COLO829 (cell line): ENCODE measurements at regions not wholly inside any gene's neighbourhood (a gene's known extent, or its start where the extent isn't known, plus 50 kb on each side); places are given as distances from the start of the nearest gene placed in this dataset.
"Not testable (repeated sequence)": the region's sequence is repeated elsewhere in the genome, so short reads cannot be mapped to it uniquely, and the experiment has no call there.

ENCODE experiments used
- DNase-seq: peaks from one replicate; pipeline ENCODE4 v3.0.0; 2012; ENCODE audit warnings: low spot score

DNA sequence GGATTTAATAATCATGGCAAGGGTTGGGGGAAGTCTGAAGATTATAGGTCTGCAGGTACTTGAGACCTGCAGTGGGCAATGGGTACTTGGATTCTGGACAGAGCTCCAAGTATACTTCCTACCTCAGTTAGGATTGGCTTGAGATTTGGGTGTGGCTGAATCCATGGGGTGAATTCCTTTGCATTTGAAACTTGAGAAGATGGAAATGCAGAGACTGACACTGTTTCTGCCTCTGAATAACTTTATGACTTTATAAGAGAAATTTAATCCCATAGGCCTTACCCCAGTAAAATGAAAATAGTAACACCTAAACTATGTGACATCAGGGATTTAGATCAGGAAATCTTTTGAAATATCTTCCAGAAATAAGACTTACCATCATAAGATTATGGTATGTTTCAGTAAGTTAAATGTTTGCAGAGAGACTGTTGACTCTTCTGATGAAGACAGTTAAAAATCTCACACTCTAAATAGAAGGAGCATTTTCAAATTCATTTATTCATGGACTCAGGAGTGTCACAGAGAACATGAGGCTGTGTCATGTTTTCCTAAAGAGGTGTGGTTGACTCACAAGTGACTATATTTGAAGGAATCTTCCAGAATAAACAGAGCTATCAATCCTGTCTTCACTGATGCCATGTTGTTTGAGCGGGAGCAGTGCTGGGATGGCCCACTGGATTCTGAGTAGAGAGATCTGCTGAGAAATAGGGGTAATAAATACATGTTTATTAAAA lies 513.5 kb upstream of the NR3C2 start:
- no peak for DNase-seq

DNA sequence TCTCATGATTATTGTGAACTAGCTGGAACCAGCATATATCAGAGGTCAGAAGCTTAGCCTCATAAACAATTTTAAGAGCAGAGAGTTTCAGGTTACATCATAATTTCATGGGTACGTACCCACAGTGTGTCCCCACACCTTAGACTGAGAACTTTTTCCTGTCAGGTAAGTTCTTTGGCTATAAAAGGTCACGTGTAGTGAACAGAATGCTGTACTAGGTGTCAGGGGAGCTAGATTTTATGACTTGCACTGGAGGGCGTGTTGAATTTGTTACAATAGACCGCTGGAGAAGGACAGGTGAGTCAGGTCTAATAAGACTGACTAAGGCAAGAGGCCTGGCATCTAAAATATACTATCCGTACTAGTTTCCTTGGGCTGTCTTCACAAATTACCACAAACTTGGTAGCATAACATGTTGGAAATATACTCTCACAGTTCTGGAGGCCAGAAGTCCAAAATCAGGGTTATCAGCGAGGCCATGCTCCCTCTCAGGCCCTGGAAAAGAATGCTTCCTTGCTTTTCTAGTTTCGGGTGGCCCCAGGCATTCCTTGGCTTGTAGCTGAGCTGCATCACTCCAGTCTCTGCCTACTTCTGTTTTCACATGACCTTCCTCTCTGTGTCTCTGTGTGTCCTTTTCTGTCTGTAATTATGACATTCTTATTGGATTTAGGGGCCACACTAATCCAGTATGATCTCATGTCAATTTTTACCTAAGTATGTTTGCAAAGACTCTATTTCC lies 512.0 kb upstream of the NR3C2 start:
- DNase-seq: no peak

DNA sequence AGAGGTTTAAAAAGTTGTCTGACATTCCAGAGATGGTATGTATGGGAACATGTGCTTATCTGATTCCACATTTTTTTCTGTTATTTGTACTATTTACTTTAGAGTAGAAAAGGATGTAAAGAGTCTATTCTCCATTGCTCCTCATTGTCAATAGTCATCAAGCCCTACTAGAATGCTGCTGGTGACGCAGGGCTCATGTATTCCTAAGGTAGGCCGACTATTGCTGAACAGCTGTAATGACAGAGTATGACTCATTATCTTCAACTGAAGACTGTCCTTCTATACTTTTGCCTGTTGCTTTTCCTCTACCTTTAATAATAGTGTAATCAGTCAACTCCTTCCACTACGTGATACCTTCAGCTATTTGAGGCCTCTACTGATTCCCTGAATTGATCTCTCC lies 509.1 kb upstream of the NR3C2 start:
- no peak for DNase-seq

DNA sequence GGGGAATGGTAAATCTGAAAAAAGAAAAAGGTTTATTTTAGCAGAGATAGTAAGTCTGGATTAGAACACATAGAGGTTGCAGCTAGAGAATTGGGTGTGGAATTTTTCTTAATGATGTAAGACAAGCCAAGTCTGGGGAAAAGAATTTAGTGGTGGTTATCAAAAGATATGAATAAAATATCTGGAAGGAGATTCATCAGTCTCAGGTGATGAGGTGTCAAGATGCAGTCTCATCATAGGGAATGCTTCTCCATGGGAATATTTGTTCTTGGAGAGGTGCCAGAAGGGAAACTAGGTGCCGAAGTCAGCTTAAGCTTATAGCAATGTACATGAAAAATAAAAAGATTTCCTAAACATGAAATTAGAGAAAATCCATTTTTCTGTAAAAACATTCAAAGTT lies 504.1 kb upstream of the NR3C2 start:
- no peak for DNase-seq

DNA sequence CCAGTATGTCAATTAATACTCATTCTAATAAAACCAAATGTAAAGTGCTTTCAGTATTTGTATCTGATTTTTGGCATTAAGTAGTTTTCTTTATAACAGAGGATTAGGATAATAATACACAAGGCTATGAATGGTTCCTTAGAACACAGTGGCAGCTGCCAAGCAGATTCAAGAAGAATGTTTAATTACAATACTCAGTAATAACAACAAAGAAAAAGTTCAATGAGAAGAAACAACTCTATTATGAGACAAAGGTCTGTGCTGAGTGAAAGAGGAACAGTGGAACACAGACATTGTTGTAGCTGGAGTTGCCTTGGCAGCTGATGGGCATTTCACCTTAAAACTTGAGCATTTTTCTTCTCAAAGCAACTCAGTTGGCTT lies 502.6 kb upstream of the NR3C2 start:
- DNase-seq: no peak

DNA sequence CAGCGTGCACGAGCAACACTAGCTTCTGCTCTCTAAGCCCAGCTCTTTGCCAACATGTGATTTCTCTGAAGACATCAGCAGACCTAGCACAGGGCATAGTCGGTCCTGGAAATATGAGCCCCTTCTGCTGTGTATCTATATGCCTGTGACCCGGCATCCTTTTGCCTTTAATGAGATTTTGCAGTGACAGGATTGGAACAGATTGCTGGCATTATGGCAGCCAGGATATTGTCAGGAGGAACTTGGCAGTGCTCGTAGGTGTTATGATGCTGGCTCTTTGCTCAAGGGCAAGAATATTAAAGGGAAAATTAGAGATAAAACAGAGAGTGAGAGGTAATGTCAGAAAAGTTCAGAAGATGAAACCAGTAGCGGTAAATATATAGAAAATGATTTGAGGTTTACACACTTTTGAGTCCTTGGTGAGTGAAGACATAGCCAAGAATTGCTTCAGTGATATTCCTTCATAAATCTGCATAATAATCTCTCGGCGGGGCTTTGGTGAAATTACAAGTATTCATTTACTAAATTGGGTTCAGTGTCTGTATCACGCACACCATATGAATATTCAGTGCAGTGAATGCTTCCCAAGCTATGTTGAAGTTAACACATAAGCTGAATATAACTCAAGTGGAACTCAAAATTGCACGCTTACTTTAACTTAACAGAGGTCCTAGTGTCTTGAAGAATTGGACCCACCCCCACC lies 502.1 kb upstream of the NR3C2 start:
- no peak for DNase-seq

DNA sequence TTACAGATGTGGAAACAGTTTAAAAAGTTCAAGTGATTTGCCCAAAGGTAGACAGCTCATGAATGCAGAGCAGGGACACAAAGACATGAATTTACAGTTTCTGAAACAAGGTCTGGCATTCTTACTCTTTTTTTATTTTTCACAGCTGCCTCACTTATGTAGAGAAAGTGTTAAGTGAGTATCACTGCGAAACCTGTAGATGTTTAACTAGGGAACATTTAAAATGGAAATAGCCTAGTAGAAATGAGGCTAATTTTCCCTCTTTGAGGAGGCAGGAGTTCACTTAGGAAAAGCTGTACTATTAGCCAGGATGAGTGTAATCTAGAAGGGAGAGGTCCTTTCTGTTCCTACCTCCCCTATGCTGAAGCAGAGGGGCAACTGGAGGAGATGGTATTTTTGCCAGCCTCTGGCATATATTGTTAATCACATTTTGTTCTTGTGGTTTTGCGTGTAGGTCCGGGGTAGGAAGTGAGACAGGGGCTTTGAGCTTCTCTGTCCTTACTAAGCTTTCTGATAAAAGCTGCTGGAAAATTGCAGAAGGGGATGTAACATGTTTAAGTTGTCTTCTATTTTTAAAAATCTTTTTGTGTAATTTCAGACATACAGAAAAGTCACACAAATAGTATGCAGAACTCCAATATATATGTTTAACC lies 492.8 kb upstream of the NR3C2 start:
- no peak for DNase-seq

DNA sequence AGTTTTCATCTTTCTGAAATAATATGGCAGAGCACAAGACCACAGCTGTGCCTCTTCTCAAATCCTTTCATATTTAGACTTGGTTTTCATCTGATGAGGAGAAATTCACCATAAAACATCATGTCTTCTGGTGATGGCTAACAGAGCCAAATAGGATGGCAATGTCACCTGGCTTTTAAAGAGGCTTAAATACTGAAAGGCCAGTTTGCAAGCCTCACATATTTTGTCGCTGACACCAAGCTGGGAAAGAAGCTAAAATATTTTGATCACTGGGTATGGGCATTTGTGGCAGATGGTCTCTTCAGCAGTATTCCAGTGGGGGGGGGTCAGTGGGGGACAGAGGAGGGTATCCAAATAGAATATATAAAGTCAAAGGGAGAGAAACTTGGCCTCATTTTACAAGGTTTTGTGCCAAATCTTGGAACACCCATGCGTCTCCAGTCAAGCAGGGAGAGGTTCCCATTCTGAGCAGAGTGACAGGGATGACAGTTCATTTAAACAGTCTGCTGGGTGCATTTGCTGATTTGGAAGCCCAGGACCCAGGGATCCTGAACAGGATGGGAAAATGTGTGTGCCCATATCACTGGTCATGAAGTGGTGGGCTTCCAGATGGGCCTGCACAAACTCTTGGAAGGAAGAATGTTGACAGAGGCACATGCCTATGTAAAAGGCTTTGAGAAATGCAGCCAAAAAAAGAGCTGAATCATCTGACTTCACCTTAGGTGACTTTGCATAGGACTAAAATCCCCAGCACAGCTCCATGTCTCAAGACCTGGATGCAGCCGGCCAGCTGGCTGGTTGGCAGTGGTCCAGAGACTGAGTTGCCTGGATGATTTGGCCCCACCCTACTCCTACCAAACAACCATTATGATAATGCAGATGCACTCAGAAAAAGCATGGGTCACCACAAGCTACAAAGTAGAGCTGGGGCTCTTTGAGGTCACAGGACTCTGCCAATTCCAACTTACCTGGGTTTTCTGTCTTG lies 484.4 kb upstream of the NR3C2 start:
- no peak for DNase-seq

DNA sequence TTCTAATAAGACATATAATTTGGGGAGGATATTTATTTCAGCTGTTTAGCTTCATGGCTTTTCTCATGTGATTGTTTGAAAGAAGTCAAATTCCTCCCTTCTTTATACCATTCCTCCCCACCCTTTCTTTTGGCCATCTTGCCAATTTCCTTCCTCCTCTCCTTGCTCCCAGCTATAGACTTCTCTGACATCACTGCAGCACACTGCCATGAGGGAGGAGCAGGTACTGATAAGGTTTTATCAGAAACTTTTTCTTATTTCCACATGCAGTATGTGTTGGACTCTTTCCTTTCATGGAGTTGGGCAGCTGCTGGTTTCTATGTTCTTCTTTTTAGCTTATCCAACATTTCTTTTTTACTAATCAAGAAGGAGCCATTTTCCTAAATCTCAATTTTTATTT lies 481.7 kb upstream of the NR3C2 start:
- no peak for DNase-seq

DNA sequence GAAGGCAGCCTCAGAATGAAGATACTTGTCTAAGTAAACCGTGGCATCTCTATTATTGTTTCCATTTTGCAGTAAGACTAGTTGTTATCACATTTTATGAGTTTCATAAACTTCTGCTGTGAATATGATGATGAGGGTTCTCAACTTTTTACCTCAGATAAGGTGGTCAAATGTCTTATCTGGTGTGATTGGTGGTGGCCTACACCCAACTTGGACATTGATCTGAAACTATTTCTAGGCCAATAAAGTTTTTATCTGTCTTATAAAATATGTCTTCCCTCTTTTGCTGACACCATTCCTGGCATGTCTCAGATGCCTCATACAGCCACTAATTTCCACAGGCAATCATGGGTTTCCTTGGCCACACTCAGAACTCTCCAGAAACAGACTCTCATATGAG lies 480.3 kb upstream of the NR3C2 start:
- no peak for DNase-seq

DNA sequence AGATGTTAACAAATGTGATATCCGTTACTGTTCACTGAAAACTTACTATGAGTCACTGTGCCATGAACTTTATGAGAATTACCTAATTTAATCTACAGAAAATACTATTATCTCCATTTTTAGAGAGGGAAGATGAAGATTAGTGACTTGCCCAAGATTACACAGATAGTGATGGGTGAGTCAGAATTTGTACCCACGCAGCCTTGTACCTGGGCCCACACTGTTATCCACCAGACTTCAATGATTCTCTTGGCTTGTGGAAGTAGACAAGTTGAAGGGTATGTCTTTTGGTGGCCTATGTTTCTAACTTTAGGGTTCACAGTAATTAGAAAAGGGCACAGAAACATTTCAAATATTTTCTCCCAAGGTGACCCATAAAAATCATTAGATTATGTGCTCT lies 472.5 kb upstream of the NR3C2 start:
- DNase-seq: no peak

DNA sequence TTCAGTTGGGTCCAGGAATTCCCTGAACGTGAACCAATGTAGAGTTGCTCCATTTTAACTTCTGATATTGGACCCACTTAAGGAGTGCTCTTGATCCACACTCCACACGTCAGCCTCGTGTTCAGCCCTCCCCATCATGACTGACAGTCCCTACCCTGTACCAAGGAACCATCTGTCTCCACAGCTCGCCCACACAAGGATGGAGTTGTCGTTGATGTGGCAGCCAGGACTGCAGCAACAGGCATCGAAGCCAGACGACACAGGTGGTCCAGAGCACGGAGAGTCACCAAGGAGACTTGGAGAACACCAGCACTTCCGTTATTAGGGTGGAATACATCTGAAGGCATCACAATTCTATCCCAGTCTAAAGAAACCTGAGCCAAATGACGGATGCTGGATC lies 472.1 kb upstream of the NR3C2 start:
- DNase-seq: no peak

DNA sequence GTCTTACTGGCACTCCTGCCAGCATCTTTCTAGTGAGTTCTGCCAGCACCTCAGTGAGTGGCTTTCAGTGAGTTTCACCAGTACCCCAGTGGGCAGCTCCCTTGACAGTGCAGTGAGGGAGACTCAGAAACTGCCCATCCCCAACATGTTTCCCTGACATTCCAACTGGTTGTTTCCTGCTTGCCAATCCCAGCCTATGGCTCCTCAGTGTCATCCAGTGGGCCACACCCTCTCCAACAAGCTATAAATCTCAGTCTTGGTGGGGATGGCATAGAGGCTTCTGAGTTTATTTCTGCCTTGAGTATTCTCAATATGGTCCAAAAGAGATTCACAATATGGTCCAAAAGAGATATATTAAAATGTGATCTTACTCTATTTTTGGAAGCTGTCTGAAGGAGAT lies 461.2 kb upstream of the NR3C2 start:
- DNase-seq: no peak

DNA sequence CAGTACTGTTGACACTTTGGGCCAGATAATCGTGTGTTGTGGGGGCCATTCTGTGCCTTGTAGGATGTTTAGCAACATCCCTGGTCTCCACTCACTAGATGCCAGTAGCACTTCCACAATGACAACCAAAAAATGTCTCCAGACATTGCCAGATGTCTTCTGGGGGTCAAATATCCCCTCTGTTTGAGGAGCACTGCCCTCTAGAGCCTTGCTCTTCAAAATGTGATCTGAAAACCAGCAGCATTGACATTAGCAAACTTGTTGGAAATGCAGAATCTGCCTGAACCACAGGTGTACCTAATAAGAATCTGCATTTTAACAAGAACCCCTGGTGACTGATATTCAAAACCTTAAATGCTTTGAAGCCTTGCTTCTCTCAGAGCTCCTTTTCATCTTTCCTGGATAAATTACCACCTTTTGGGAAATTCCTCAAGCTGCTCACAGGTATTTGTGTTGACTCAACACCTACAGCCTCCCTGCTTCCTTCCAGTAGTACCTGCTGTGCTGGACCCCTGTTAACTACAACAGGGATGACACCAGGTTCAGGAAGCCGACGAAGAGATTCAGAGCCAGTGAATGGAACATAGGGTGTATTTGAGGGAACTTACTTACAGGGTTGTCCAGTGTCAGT lies 459.0 kb upstream of the NR3C2 start:
- DNase-seq: no peak

DNA sequence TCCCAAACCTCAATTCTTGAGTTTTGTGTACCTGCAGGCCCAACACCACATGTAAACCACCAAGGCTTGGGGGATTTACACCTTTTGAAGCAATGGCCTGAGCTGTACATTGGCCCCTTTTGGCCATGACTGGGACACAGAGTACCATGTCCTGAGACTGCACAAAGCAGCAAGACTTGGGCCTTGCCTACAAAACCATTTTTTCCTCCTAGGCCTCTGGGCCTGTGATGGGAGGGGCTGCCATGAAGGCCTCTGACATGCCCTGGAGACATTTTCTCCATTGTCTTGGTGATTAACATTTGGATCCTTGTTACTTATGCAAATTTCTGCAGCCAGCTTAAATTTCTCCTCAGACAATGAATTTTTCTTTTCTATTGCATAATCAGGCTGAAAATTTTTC lies 455.9 kb upstream of the NR3C2 start:
- DNase-seq: not testable (repeated sequence)

DNA sequence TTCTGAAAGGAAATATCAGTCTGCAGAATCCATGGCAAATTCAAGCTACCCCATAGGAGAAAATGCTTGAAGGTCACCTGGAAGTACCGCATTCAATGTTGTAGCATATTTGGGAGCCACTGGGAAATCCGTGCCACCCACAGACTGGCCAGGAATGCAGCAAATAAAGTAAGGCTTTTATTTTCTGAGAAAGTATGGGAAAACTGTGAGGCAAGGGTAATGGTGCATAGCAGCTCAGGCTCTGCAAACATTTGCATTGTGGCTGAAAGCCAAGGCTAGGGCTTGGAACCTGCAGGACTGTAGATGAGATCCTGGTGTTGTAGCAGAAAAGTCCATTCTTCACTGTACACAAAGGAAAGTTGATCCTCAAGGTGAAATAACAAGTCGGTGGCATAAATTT lies 450.9 kb upstream of the NR3C2 start:
- no peak for DNase-seq

DNA sequence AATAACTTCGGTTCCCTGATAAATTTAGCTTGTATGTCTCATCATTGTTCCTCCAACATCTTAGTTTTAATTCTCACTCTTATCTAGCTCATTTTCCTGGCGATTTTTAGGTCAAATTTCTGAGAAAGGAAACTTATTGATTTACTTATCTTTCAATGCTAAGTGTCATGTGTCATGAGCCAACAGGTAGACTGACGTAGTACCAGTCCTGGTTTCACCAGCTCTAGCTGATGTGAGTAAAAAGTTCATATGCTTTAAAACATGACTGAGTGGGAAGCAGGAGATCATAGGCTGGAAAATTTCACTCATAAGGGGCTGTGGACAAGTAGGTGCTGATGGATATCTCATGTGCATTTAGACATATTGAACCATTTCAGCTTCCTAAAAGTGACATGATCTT lies 441.7 kb upstream of the NR3C2 start:
- DNase-seq: no peak

DNA sequence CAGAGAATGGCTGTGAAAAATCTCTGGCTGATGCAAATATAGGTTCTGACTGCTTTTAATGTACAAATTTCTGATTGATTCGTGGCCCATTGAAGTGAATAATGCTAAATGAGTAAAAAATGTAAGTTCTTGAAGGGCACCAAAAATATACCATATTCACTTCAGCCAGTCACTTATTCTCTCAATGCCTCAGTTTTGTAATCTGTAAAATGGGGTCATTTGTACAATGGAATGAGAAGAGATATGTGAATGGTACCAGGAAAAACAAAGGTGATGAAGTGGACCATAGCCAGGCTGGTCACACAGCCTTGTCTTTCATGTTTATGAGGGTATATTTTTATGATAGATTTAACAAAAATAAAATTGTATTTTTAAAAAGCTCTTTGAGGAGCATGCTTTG lies 441.2 kb upstream of the NR3C2 start:
- DNase-seq: no peak

DNA sequence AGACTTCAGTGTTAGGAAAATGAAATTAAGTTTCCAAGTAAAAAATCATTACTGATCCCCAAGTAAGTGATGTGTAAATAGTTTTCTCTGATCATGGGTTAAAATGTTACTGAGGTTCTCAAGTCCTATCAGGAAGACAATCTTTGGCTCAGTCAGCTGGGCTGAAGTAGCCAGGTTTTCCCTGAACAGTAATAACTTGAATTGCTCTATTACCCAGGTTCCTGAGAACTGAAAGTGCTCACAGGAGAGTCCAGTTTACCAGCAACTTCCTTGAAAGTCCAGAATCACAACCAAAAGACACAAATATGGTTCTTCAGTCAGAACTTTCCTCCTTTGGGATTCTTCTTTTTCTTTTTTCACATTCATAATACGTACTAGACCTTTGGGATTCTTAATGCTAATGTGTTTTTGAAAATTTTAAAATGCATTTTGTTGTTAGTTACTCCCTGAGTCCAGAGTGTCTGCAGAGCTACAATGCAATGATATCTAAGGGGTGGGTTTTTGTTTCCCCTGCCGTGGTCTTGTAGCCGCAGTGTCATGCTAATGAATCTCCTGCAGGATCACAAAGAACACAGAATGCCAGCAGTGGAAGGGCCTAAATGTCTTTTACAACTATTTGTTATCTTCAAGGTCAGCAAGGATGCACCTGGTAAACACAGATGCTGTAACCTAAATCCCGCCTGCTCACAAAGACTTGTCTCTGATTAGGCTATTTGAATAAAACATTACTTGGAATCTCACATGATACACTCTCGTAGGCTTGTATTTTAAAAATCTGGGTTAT lies 439.8 kb upstream of the NR3C2 start:
- DNase-seq: no peak

DNA sequence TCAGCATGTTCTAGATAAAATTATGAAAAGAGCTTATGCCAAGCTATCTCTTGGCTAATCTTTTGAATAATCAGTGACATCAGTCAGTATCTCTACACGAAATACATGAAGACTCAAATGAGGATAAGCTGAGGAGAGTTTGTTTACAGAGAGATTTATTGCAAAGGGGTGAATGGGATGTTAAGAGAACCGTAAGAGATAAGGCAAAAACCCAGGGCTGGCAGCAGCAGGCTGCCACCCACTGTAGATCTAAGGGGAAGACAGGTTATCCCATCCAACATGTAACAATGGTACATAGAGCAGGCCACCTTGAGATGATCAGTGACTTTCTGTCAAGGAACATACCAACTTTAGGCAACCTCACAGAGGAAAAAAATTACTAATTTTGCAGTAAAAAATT lies 432.1 kb upstream of the NR3C2 start:
- no peak for DNase-seq
